GM18517 (cell line): ENCODE measurements at regions not wholly inside any gene's neighbourhood (a gene's known extent, or its start where the extent isn't known, plus 50 kb on each side); places are given as distances from the start of the nearest gene placed in this dataset.

Experiments used
- ATAC-seq: cut with Tn5 transposase; IDR thresholded peaks from one replicate; pipeline ENCODE4 v1.9.1; 2021; ENCODE audit warnings: mild to moderate bottlenecking, moderate library complexity; ENCODE audit not compliant: unreplicated experiment

- ATAC-seq, result no peak
Measured at GRCh38 chr9:2991292-2991691, 147.4 kb upstream of the PUM3 start.

GRCh38 chr9:2987679-2988078, 143.8 kb upstream of the PUM3 start:
- ATAC-seq, result no peak

GRCh38 chr9:2985343-2985742, 141.4 kb upstream of the PUM3 start:
- no peak for ATAC-seq

- no peak for ATAC-seq
Measured at GRCh38 chr9:2984491-2984890, 140.6 kb upstream of the PUM3 start.

GRCh38 chr9:2979957-2980610, 136.2 kb upstream of the PUM3 start:
- ATAC-seq, result no peak

- no peak for ATAC-seq
Measured at GRCh38 chr9:2972475-2972874, 128.6 kb upstream of the PUM3 start.

- ATAC-seq, result no peak
Measured at GRCh38 chr9:2970864-2971263, 127.0 kb upstream of the PUM3 start.

GRCh38 chr9:2967766-2968165, 123.9 kb upstream of the PUM3 start:
- ATAC-seq, result no peak

GRCh38 chr9:2966565-2967300, 122.8 kb upstream of the PUM3 start:
- no peak for ATAC-seq

- ATAC-seq, result no peak
Measured at GRCh38 chr9:2964470-2964869, 120.6 kb upstream of the PUM3 start.

- ATAC-seq, result no peak
Measured at GRCh38 chr9:2963307-2963706, 119.4 kb upstream of the PUM3 start.

- no peak for ATAC-seq
Measured at GRCh38 chr9:2962471-2963172, 118.7 kb upstream of the PUM3 start.

- ATAC-seq, result no peak
Measured at GRCh38 chr9:2958219-2958618, 114.3 kb upstream of the PUM3 start.

GRCh38 chr9:2957656-2958200, 113.8 kb upstream of the PUM3 start:
- ATAC-seq, result no peak

- no peak for ATAC-seq
Measured at GRCh38 chr9:2955575-2955974, 111.7 kb upstream of the PUM3 start.

- ATAC-seq, result no peak
Measured at GRCh38 chr9:2939368-2939767, 95.5 kb upstream of the PUM3 start.

GRCh38 chr9:2936221-2936620, 92.3 kb upstream of the PUM3 start:
- no peak for ATAC-seq

- no peak for ATAC-seq
Measured at GRCh38 chr9:2934883-2935282, 91.0 kb upstream of the PUM3 start.

- ATAC-seq, result no peak
Measured at GRCh38 chr9:2934241-2934650, 90.4 kb upstream of the PUM3 start.

GRCh38 chr9:2933165-2934095, 89.5 kb upstream of the PUM3 start:
- ATAC-seq, result no peak

- ATAC-seq, result no peak
Measured at GRCh38 chr9:2928411-2928810, 84.5 kb upstream of the PUM3 start.
